Stimulated activated CD8-positive, alpha-beta memory T cell treated with anti-CD3 and anti-CD28 coated beads, Interleukin-2, amount 100 ng/mL, for 1 hour (primary cell): ENCODE measurements at regions not wholly inside any gene's neighbourhood (a gene's known extent, or its start where the extent isn't known, plus 50 kb on each side); places are given as distances from the start of the nearest gene placed in this dataset.
"Not testable (repeated sequence)": the region's sequence is repeated elsewhere in the genome, so short reads cannot be mapped to it uniquely, and the experiment has no call there.

Source experiments
- DNase-seq, 2 donors: peaks; one replicate each; pipeline ENCODE4 v3.0.0-alpha.2; 2020; ENCODE audit warnings: low read depth in 2 of 2

DNA sequence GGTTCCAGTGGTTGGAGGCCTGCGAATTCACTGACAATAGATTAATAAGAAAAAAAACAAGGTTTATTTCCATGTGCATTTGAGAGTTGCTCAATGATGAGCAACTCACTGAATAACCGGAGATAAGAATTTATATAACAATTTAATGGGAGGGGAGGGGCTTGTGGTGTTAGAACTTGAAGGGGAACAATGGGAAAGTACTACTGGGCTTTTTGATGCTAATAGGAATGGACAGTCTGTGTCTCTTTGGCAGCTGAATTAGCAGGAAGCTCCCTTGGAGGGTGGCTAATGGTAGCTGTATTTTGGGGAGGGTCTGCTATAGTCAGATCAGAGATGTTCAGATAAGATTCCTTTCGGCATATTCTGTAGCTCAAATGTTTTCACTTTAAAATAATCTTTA, 62.4 kb upstream of the GMDS start:
- DNase-seq, result no peak

DNA sequence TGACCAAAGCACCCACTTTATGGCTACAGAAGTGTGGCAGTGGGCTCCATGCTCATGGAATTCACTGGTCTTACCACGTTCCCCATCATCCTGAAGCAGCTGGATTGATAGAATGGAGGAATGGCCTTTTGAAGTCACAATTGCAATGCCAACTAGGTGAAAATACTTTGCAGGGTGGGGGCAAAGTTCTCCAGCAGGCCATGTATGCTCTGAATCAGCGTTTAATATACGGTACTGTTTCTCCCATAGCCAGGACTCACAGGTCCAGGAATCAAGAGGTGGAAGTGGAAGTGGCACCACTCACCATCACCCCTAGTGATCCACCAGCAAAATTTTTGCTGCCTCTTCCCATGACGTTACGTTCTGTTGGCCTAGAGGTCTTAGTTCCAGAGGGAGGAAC, 60.5 kb upstream of the GMDS start:
- DNase-seq, result no peak

DNA sequence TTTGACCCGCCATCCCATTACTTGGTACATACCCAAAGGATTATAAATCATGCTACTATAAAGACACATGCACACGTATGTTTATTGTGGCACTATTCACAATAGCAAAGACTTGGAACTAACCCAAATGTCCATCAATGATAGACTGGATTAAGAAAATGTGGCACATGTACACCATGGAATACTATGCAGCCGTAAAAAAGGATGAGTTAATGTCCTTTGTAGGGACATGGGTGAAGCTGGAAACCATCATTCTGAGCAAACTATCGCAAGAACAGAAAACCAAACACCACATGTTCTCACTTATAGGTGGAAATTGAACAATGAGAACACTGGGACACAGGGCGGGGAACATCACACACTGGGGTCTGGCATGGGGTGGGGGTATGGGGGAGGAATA, 57.1 kb upstream of the GMDS start:
- DNase-seq, result not testable (repeated sequence)

DNA sequence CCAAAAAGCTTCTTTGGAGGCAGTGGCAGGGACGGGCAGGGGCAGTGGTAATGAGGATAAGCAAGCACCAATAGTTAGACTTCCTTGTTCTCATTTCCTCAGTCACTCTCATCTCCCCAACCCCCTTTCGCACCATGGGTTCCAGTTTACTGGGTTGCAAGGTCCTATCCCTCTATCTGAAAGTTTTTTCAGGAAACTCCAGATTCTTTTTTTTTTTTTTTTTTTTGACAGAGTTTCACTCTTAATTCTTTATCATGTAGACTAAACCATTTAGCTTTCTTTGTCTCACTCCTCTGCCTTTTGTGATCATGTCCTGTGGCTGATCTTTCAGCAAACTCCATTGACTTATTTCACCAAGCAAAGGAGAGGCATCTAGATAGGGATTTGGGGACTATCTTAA, 51.4 kb upstream of the GMDS start:
- no peak for DNase-seq
